Activated T-helper 1 cell treated with anti-CD3 and anti-CD28 coated beads, Interleukin-12 subunit alpha, Interleukin-12 subunit beta, Interleukin-2, Interleukin-4 antibody, amounts not matched to agents 30 ng/mL and 10 ng/mL and 1 ng/mL, durations not matched to agents 14 hours and 24 hours and 36 hours (primary cell): ENCODE measurements at regions not wholly inside any gene's neighbourhood (a gene's known extent, or its start where the extent isn't known, plus 50 kb on each side); places are given as distances from the start of the nearest gene placed in this dataset.

Source experiments
- DNase-seq: peaks from one replicate; pipeline ENCODE4 v3.0.0; 2021; ENCODE audit warnings: low spot score
- H3K27ac Mint-ChIP-seq: one replicate; pipeline ENCODE4 v1.8.0; 2021; ENCODE audit warnings: mild to moderate bottlenecking, mixed read lengths
- H3K27me3 Mint-ChIP-seq: one replicate; pipeline ENCODE4 v1.8.0; 2022; ENCODE audit warnings: mild to moderate bottlenecking, moderate library complexity, mixed read lengths; ENCODE audit not compliant: insufficient read depth
- H3K36me3 Mint-ChIP-seq: one replicate; pipeline ENCODE4 v1.8.0; 2021; ENCODE audit warnings: low read depth, mixed read lengths
- H3K4me1 Mint-ChIP-seq: one replicate; pipeline ENCODE4 v1.8.0; 2021; ENCODE audit warnings: low read depth, mixed read lengths
- H3K4me3 Mint-ChIP-seq: one replicate; pipeline ENCODE4 v1.8.0; 2021; ENCODE audit warnings: mild to moderate bottlenecking, moderate library complexity, mixed read lengths
- H3K9me3 Mint-ChIP-seq: one replicate; pipeline ENCODE4 v1.8.0; 2021; ENCODE audit warnings: mixed read lengths
- intact Hi-C: fragments of 100-400 bp; cut with micrococcal nuclease; formaldehyde crosslinking; loops from one replicate; pipeline ENCODE4 v1.15.1; 2024

DNA sequence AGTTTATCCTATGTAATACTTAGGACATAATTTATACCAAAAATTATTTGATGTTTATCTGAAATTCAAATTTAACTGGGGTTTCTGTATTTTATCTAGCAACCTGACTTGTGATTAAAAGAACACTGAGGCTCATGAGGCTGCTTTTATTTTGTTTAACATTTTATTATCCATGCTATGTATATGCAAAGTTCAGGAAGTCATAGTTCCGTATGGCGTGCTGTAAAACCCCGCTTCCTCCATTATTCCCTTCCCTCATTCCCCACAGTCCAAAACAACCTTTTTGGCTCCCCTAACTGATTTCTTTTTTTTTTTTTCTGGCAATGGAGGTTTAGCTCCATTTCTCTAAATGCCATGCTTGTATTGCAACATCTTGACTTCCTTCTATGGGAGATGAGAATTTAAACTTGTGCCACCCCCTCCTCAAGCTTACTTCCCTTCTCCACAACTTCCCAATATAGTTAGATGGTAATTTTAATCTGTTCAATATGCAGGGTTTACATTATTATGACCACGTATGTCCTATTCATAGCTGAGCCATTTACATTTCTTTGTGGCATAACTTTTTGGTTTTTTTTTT is 138.0 kb upstream of the DNAH14 start:
- Mint-ChIP-seq H3K27ac (no peak overlapping the region), H3K9me3 (peaks cover 11% of the 10 kb centered on the region), H3K27me3 (peaks cover 2% of the 10 kb centered on the region), H3K4me1 (no peaks in the 10 kb centered on the region), H3K4me3 (no peak overlapping the region), H3K36me3 (peaks cover 2% of the 10 kb centered on the region)
- DNase-seq, result no peak
- intact Hi-C loops, result no loop called here

DNA sequence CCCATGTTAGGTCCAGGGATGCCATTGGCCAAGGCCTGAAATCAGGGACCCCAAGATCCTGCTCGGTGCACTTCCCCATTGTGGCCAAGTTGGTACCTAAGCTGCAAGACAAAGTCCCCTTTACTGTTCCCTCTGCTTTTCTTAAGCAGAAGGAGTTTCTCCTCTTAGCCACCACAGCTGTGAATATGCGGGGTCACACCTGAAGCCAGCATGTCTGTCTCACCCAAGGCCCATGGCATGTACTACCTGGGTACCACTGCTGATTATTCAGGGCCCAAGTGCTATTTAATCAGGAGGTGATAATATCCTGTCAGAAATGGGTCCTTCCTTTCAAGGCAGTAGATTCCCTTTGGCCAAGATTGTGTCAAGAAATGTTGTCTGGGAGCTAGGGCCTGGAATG is 133.9 kb upstream of the DNAH14 start:
- H3K36me3 Mint-ChIP-seq, result no peaks in the 10 kb centered on the region
- no peak overlapping the region for H3K27ac Mint-ChIP-seq
- H3K4me1 Mint-ChIP-seq, result no peaks in the 10 kb centered on the region
- DNase-seq, result no peak
- H3K27me3 Mint-ChIP-seq, result peaks cover 2% of the 10 kb centered on the region
- intact Hi-C loops, result no loop called here
- H3K9me3 Mint-ChIP-seq, result no peaks in the 10 kb centered on the region
- H3K4me3 Mint-ChIP-seq, result no peak overlapping the region

DNA sequence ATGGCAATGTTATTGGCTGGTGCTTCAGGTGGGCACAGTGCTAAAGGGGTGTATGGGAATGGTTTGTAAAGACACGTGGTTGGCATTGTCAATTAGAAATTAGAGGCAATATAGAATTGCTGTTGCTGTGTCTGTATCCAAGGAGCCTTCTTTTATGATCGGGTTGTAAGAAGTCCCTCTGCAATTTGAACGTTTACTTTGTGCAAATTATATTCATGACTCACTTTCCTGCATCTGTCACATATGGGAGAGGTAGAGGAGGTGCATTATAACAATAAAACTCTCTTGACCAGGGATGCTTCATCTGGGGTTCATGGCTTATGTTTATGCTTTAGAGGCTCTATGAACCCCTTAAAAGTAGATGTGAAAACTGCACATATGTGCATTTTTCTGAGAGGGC is 130.4 kb upstream of the DNAH14 start:
- Mint-ChIP-seq H3K27ac (no peak overlapping the region), H3K9me3 (no peaks in the 10 kb centered on the region), H3K4me1 (peaks cover 2% of the 10 kb centered on the region), H3K36me3 (no peaks in the 10 kb centered on the region), H3K27me3 (no peaks in the 10 kb centered on the region), H3K4me3 (no peak overlapping the region)
- intact Hi-C loops, result no loop called here
- no peak for DNase-seq

DNA sequence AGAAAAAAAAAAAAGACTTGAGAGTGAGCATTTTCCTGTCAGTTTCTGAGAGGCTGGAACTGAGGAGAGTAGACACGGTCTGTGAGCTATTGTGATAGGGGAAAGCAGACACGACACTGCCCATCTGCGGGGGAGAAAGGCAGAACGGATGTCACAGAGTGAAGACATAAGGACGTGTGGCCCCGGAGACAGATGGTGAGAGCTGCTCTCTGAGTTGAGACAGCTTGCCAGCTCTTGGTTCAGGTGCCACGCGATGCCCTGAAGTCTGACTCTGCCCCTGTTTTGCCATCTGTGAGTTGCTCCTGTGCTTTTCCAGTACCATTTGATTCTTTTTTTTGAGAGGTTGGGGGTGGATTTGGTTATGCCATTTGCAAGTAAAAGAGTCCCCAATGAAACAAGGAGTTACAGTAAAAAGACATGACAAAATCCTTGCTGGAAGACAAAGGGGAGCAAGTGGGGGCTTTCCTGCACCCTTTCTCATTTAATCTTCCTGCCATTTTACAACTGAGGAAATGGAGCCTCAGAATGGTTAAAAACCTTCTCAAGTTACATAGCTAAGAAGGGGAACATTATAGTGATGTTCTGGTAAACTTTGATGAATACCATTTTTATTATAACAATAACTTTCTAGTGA is 128.9 kb upstream of the DNAH14 start:
- Mint-ChIP-seq H3K36me3 (no peaks in the 10 kb centered on the region), H3K4me1 (peaks cover 10% of the 10 kb centered on the region), H3K27ac (no peak overlapping the region), H3K27me3 (no peaks in the 10 kb centered on the region), H3K9me3 (no peaks in the 10 kb centered on the region), H3K4me3 (no peak overlapping the region)
- intact Hi-C loops, result no loop called here
- DNase-seq, result no peak

DNA sequence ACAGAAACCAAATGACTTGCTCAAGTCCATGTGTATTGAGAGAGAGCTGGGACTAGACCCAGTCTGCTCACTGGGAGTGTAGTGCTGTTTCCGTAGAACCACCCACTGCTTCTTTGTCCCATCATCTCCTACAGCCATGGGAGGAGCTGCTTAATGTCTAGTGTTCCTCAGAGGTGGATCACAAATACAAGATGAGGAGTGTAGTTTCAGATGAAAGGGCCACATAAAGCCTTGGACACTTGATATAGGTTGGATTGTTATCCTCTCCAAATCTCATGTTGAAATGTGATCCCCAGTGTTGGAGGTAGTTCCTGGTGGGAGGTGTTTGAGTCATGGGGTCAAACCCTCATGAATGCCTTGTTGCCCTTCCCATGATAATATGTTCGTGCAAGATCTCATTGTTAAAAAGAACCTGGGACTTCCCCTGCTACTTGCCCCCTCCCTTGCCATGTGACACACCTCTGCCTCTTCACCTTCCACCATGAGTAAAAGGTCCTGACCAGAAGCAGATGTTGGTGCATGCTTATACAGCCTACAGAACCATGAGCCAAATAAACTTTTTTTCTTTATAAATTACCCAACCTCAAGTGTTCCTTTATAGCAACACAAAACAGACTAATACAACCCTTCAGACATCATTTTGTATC is 127.5 kb upstream of the DNAH14 start:
- Mint-ChIP-seq H3K4me3 (no peak overlapping the region), H3K27ac (no peak overlapping the region), H3K4me1 (peaks cover 10% of the 10 kb centered on the region), H3K27me3 (no peaks in the 10 kb centered on the region), H3K36me3 (no peaks in the 10 kb centered on the region), H3K9me3 (no peaks in the 10 kb centered on the region)
- intact Hi-C loops, result no loop called here
- no peak for DNase-seq

DNA sequence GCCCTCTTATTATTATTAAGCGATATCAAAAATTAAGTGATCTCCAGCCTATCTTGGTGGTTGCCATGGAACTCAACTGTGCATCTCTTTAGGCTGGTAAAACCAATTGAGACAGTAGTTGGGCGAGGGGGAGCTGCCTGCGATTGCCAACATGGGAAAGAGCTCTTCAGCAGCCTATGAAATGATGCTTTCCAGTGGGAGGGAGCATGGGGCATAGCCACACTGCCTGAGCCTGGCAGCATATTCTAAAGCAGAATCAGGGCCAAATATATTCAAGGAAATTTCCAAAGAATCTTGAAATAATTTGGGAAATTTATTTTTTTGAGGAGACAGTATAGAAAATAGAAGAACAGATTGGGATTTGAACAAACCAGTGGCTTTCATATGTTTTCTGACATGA is 126.9 kb upstream of the DNAH14 start:
- no peak overlapping the region for H3K4me3 Mint-ChIP-seq
- no peak overlapping the region for H3K27ac Mint-ChIP-seq
- no peak for DNase-seq
- no peaks in the 10 kb centered on the region for H3K27me3 Mint-ChIP-seq
- H3K4me1 Mint-ChIP-seq, result peaks cover 10% of the 10 kb centered on the region
- intact Hi-C loops, result no loop called here
- no peaks in the 10 kb centered on the region for H3K9me3 Mint-ChIP-seq
- H3K36me3 Mint-ChIP-seq, result no peaks in the 10 kb centered on the region

DNA sequence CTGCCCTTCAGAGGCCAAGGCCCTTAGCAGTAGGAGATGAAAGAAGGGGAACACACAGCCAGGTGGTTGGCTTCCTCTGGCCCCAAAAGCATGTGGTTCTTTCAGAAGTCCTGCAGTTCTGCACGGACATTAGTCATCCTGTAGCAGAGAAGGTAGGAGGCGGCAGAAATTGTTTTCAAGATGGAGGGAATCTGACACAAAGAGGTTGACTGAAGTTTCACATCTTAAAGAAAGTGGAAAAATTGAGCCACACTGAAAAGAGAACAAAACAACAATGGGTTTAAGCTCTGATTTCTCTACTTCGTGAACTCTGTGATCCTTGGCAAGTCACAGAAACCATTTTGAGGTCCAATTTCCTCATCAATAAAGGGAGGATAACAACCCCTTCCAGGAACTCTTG is 125.3 kb upstream of the DNAH14 start:
- no peak for DNase-seq
- H3K27ac Mint-ChIP-seq, result peak overlapping the region; percentile 8
- intact Hi-C loops, result no loop called here

DNA sequence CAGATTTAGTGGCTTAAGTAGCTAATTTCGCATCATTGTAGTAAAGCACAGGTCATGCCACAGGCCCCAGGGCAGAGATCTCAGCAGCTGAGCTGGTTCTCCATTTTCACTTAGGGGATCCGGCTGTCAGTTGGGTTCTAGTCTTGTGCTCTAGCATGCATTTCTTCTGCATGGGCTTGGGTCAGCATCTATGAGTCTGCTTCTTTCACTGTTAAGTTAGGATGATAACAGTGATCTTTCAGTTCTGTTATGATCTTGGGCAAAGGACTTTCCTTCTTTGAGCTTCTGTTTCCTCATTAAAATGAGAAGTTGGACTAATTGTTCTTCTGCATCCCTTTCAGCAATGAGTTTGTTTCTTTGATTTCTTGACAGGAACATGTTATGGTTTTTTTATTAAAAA is 123.6 kb upstream of the DNAH14 start:
- Mint-ChIP-seq H3K27me3 (no peaks in the 10 kb centered on the region), H3K9me3 (no peaks in the 10 kb centered on the region), H3K4me3 (no peak overlapping the region), H3K27ac (no peak overlapping the region), H3K4me1 (peaks cover 10% of the 10 kb centered on the region), H3K36me3 (no peaks in the 10 kb centered on the region)
- intact Hi-C loops, result no loop called here
- no peak for DNase-seq

More for the DNA sequence above, 125.3 kb upstream of the DNAH14 start:
- Mint-ChIP-seq H3K27me3 (no peaks in the 10 kb centered on the region), H3K4me3 (no peak overlapping the region), H3K36me3 (no peaks in the 10 kb centered on the region), H3K4me1 (peaks cover 10% of the 10 kb centered on the region), H3K9me3 (no peaks in the 10 kb centered on the region)

DNA sequence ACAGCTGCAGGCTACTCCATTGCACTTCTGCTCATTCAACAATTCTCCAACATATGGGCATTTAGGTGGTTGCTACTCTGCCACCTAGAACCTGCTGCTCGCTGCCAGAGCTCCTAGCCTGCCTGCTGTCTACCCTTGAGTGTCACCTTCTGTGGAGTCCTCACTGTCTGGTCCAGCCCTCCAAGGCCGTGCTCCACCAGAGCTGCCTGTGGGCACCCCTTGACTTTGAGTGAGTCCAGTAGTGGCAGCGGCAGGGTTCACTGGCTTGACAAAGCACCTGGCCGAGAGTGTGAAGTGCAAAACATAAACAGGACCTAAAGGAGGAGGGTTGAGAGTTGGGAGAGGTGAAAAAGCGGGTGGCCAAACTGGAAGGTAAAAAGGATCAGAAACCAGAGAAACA is 120.3 kb upstream of the DNAH14 start:
- H3K27ac Mint-ChIP-seq, result no peak overlapping the region
- DNase-seq, result no peak
- H3K27me3 Mint-ChIP-seq, result no peaks in the 10 kb centered on the region
- no peaks in the 10 kb centered on the region for H3K36me3 Mint-ChIP-seq
- peaks cover 6% of the 10 kb centered on the region for H3K9me3 Mint-ChIP-seq
- no peak overlapping the region for H3K4me3 Mint-ChIP-seq
- intact Hi-C loops, result no loop called here
- peaks cover 8% of the 10 kb centered on the region for H3K4me1 Mint-ChIP-seq

DNA sequence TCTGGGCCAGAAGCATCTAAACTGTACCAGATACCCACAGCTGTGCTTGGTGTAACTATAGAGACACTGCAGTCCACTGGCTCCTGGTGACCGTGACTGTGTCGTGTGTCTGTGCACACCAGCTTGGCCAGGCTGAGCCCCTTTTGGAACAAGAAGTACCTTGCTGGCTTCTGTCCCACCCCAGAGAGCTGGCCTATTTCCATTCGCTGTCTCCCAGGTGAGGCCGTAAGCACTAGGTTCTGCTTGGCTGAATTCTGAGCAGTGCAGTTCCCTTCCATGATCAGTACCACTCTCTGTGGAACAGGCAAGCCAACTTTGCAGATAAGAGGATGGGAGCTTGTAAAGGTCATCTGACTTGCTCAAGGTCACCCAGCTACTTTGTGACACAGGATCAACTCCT is 119.9 kb upstream of the DNAH14 start:
- DNase-seq, result no peak
- no peaks in the 10 kb centered on the region for H3K27me3 Mint-ChIP-seq
- H3K4me3 Mint-ChIP-seq, result no peak overlapping the region
- H3K9me3 Mint-ChIP-seq, result peaks cover 6% of the 10 kb centered on the region
- H3K4me1 Mint-ChIP-seq, result peaks cover 3% of the 10 kb centered on the region
- no peaks in the 10 kb centered on the region for H3K36me3 Mint-ChIP-seq
- H3K27ac Mint-ChIP-seq, result no peak overlapping the region
- intact Hi-C loops, result no loop called here

DNA sequence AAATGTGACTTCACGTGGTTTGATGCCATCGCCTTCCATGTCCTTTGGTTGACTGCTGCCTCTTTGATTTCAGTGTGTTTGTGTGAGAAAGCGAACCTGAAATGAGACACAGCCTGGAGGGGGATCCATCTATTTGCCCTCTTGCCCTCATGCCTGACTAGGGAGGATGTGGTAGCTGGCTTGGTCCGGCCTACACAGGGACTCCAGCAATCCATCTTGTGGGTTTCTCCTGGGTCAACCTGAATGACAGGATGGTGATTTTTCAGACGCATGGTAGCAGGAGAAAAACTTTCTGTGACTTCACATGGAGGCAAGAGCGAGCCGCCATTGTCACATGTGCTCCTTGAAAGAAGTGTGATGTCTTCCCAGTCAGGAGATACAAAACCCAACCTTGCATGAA is 117.9 kb upstream of the DNAH14 start:
- peaks cover 6% of the 10 kb centered on the region for H3K9me3 Mint-ChIP-seq
- no peaks in the 10 kb centered on the region for H3K4me1 Mint-ChIP-seq
- DNase-seq, result no peak
- no peak overlapping the region for H3K27ac Mint-ChIP-seq
- intact Hi-C loops, result no loop called here
- H3K4me3 Mint-ChIP-seq, result no peak overlapping the region
- H3K27me3 Mint-ChIP-seq, result no peaks in the 10 kb centered on the region
- H3K36me3 Mint-ChIP-seq, result no peaks in the 10 kb centered on the region

DNA sequence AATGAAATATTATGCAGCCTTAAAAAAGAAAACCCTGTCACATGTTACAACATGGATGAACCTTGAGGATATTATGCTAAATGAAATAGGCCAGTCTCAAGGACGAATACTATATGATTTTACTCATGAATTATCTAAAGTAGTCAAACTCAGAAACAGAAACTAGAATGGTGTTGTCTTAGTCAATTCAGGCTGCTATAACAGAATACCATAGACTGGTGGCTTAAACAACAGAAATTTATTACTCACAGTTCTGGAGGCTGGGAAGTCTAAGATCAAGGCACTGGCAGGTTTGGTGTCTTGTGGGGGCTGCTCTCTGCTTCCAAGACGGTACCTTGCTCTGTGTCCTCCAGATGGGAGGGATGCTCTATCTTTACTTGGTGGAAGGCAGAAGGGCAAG is 113.8 kb upstream of the DNAH14 start:
- peaks cover 5% of the 10 kb centered on the region for H3K27me3 Mint-ChIP-seq
- intact Hi-C loops, result no loop called here
- no peaks in the 10 kb centered on the region for H3K36me3 Mint-ChIP-seq
- no peaks in the 10 kb centered on the region for H3K4me1 Mint-ChIP-seq
- H3K4me3 Mint-ChIP-seq, result no peak overlapping the region
- H3K9me3 Mint-ChIP-seq, result peaks cover 9% of the 10 kb centered on the region
- no peak overlapping the region for H3K27ac Mint-ChIP-seq
- no peak for DNase-seq

DNA sequence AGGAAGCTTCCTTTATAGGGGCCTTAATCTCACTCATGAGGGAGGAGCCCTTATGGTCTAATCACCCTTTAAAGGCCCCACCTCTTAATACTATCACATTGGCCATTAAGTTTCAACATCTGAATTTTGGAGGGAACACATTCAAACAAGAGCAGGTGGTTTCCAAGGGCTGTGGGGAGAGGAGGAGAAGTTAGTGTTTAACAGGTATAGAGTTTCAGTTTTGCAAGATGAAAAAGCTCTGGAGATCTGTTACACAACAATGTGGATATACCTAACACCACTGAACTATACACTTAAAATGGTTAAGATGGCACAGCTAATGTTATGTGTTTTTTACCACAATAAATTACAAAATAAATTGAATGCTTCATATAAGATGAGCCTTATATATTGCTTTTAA is 113.4 kb upstream of the DNAH14 start:
- no peaks in the 10 kb centered on the region for H3K36me3 Mint-ChIP-seq
- peaks cover 5% of the 10 kb centered on the region for H3K27me3 Mint-ChIP-seq
- no peaks in the 10 kb centered on the region for H3K4me1 Mint-ChIP-seq
- no peak for DNase-seq
- intact Hi-C loops, result no loop called here
- peaks cover 13% of the 10 kb centered on the region for H3K9me3 Mint-ChIP-seq
- no peak overlapping the region for H3K4me3 Mint-ChIP-seq
- H3K27ac Mint-ChIP-seq, result no peak overlapping the region
